ENCODE measurements at regions not wholly inside any gene's neighbourhood (a gene's known extent, or its start where the extent isn't known, plus 50 kb on each side); places are given as distances from the start of the nearest gene placed in this dataset.
"Not testable (repeated sequence)": the region's sequence is repeated elsewhere in the genome, so short reads cannot be mapped to it uniquely, and the experiment has no call there.

GRCh38 chr5:44539602-44539919 lies 150.3 kb upstream of the FGF10 start:
- DNase-seq, result no peak

- no peak for DNase-seq
Observed at GRCh38 chr5:44538797-44539601, 149.8 kb upstream of the FGF10 start.

GRCh38 chr5:44536650-44537260 lies 147.5 kb upstream of the FGF10 start:
- peak in 1 of 2 experiments; percentile 6 for DNase-seq

- no peak for DNase-seq
Observed at GRCh38 chr5:44535621-44536020, 146.4 kb upstream of the FGF10 start.

GRCh38 chr5:44532981-44533380 lies 143.8 kb upstream of the FGF10 start:
- DNase-seq, result no peak

GRCh38 chr5:44531756-44532155 lies 142.5 kb upstream of the FGF10 start:
- not testable (repeated sequence) for DNase-seq

GRCh38 chr5:44530783-44531182 lies 141.6 kb upstream of the FGF10 start:
- not testable (repeated sequence) for DNase-seq

GRCh38 chr5:44511596-44511995 lies 122.4 kb upstream of the FGF10 start:
- DNase-seq, result no peak

- DNase-seq, result no peak
Observed at GRCh38 chr5:44506561-44506960, 117.3 kb upstream of the FGF10 start.

- no peak for DNase-seq
Observed at GRCh38 chr5:44499381-44499780, 110.2 kb upstream of the FGF10 start.

GRCh38 chr5:44497606-44498005 lies 108.4 kb upstream of the FGF10 start:
- no peak for DNase-seq

GRCh38 chr5:44495280-44495679 lies 106.1 kb upstream of the FGF10 start:
- DNase-seq, result no peak

- no peak for DNase-seq
Observed at GRCh38 chr5:44489759-44490158, 100.5 kb upstream of the FGF10 start.

GRCh38 chr5:44486591-44486990 lies 97.4 kb upstream of the FGF10 start:
- no peak for DNase-seq

GRCh38 chr5:44454002-44454401 lies 64.8 kb upstream of the FGF10 start:
- no peak for DNase-seq

- DNase-seq, result no peak
Observed at GRCh38 chr5:44446399-44446798, 57.2 kb upstream of the FGF10 start.

GRCh38 chr5:44443172-44443571 lies 54.0 kb upstream of the FGF10 start:
- DNase-seq, result no peak

GRCh38 chr5:44441460-44441859 lies 52.2 kb upstream of the FGF10 start:
- DNase-seq, result no peak

GRCh38 chr5:44440186-44440585 lies 51.0 kb upstream of the FGF10 start:
- no peak for DNase-seq
